ENCODE measurements at regions not wholly inside any gene's neighbourhood (a gene's known extent, or its start where the extent isn't known, plus 50 kb on each side); places are given as distances from the start of the nearest gene placed in this dataset.

- TF ChIP-seq CTCF (IDR thresholded peaks at IDR 0.05; ENCODE audit: insufficient read depth, low read depth, low read length), result no peak
- no peak for TF ChIP-seq EZH2 (IDR thresholded peaks at IDR 0.05; ENCODE audit: insufficient read depth, low read length)
Measured at GRCh38 chr2:223107825-223108224, 55.8 kb downstream of the KCNE4 start.
